RWPE2 (cell line): ENCODE measurements at regions not wholly inside any gene's neighbourhood (a gene's known extent, or its start where the extent isn't known, plus 50 kb on each side); places are given as distances from the start of the nearest gene placed in this dataset.

Experiments
- ATAC-seq: fragments of 200-7000 bp; cut with Tn5 transposase; 3 replicates; pipeline ENCODE4 v1.9.1; 2021; ENCODE audit warnings: low read depth
- DNase-seq: peaks from one replicate; pipeline ENCODE4 v3.0.0-alpha.2; 2020; ENCODE audit warnings: low spot score
- H3K27ac ChIP-seq: fragments of 450-650 bp; 2 replicates; pipeline ENCODE4 v1.5.1; 2017; ENCODE audit warnings: mild to moderate bottlenecking; ENCODE audit not compliant: poor library complexity, severe bottlenecking
- H3K27me3 ChIP-seq: fragments of 250-450 bp; sonication (Bioruptor Pico); 2 replicates; pipeline ENCODE4 v1.5.1; 2021; ENCODE audit warnings: mild to moderate bottlenecking, moderate library complexity; ENCODE audit not compliant: insufficient read depth, poor library complexity, severe bottlenecking
- H3K36me3 ChIP-seq: fragments of 250-450 bp; sonication (Bioruptor Pico); 2 replicates; pipeline ENCODE4 v1.5.1; 2020; ENCODE audit warnings: low read depth, mild to moderate bottlenecking, moderate library complexity
- H3K4me1 ChIP-seq: fragments of 250-450 bp; sonication (Bioruptor Pico); 2 replicates; pipeline ENCODE4 v1.5.1; 2021; ENCODE audit warnings: mild to moderate bottlenecking, moderate library complexity; ENCODE audit not compliant: insufficient read depth, poor library complexity, severe bottlenecking
- H3K4me3 ChIP-seq: fragments of 250-450 bp; sonication (Bioruptor Pico); 2 replicates; pipeline ENCODE4 v1.5.1; 2021; ENCODE audit warnings: mild to moderate bottlenecking, moderate library complexity; ENCODE audit not compliant: severe bottlenecking
- H3K9me3 ChIP-seq: fragments of 250-450 bp; sonication (Bioruptor Pico); 2 replicates; pipeline ENCODE4 v1.5.1; 2021; ENCODE audit warnings: mild to moderate bottlenecking, moderate library complexity; ENCODE audit not compliant: severe bottlenecking
- CTCF ChIP-seq: fragments of 450-650 bp; IDR thresholded peaks from one replicate; pipeline ENCODE4 v1.5.1; 2017; ENCODE audit warnings: mild to moderate bottlenecking, moderate library complexity; ENCODE audit not compliant: poor library complexity, severe bottlenecking

GRCh38 chr5:171713152-171713551 is 72.5 kb upstream of the SMIM23 start:
- peaks cover 13% of the 10 kb centered on the region for H3K27me3 ChIP-seq
- no peaks in the 10 kb centered on the region for H3K4me1 ChIP-seq
- TF ChIP-seq CTCF: no peak
- no peaks in the 10 kb centered on the region for H3K9me3 ChIP-seq
- DNase-seq: no peak
- no peak for ATAC-seq
- no peaks in the 10 kb centered on the region for H3K36me3 ChIP-seq
- no peak overlapping the region for H3K4me3 ChIP-seq
- H3K27ac ChIP-seq: no peak overlapping the region

GRCh38 chr5:171714261-171714660 is 71.4 kb upstream of the SMIM23 start:
- no peak overlapping the region for H3K27ac ChIP-seq
- H3K4me1 ChIP-seq: no peaks in the 10 kb centered on the region
- no peak for TF ChIP-seq CTCF
- ATAC-seq (no peak), DNase-seq (no peak)
- no peaks in the 10 kb centered on the region for H3K9me3 ChIP-seq
- no peak overlapping the region for H3K4me3 ChIP-seq
- H3K36me3 ChIP-seq: no peaks in the 10 kb centered on the region
- H3K27me3 ChIP-seq: peaks cover 13% of the 10 kb centered on the region

- no peaks in the 10 kb centered on the region for H3K36me3 ChIP-seq
- no peak for ATAC-seq
- H3K27ac ChIP-seq: no peak overlapping the region
- no peak for DNase-seq
- no peaks in the 10 kb centered on the region for H3K9me3 ChIP-seq
- H3K4me3 ChIP-seq: no peak overlapping the region
- no peaks in the 10 kb centered on the region for H3K4me1 ChIP-seq
- no peak for TF ChIP-seq CTCF
- H3K27me3 ChIP-seq: peaks cover 13% of the 10 kb centered on the region
These were observed 70.8 kb upstream of the SMIM23 start for GRCh38 chr5:171714851-171715250.

- no peak for DNase-seq
- H3K27ac ChIP-seq: no peak overlapping the region
- no peak overlapping the region for H3K4me3 ChIP-seq
- TF ChIP-seq CTCF: no peak
- peaks cover 13% of the 10 kb centered on the region for H3K27me3 ChIP-seq
- H3K9me3 ChIP-seq: no peaks in the 10 kb centered on the region
- no peaks in the 10 kb centered on the region for H3K4me1 ChIP-seq
- no peak for ATAC-seq
- H3K36me3 ChIP-seq: no peaks in the 10 kb centered on the region
These were observed 70.1 kb upstream of the SMIM23 start for GRCh38 chr5:171715551-171715950.

GRCh38 chr5:171720086-171720485 is 65.5 kb upstream of the SMIM23 start:
- H3K4me3 ChIP-seq: no peak overlapping the region
- no peaks in the 10 kb centered on the region for H3K9me3 ChIP-seq
- no peaks in the 10 kb centered on the region for H3K36me3 ChIP-seq
- no peak for TF ChIP-seq CTCF
- peaks cover 16% of the 10 kb centered on the region for H3K27me3 ChIP-seq
- ATAC-seq: no peak
- H3K27ac ChIP-seq: no peak overlapping the region
- H3K4me1 ChIP-seq: no peaks in the 10 kb centered on the region
- peak; percentile 35 for DNase-seq
